ENCODE measurements at regions not wholly inside any gene's neighbourhood (a gene's known extent, or its start where the extent isn't known, plus 50 kb on each side); places are given as distances from the start of the nearest gene placed in this dataset.

- no peak overlapping the region for H4K12ac ChIP-seq (ENCODE audit: low read depth, low read length)
- H4K91ac ChIP-seq (ENCODE audit: low read depth, low read length) = no peak overlapping the region
- WGBS (ENCODE audit: extremely low coverage, insufficient coverage, insufficient read length) = no CpG with 5 or more reads among the region's 1 CpG
- peaks cover 2 to 5% of the 10 kb centered on the region in 2 experiments for H3K4me1 ChIP-seq (ENCODE audit: control insufficient read depth in 1 of 2, insufficient read depth in 2 of 2, low read length in 2 of 2)
- no peak overlapping the region for H2BK12ac ChIP-seq (ENCODE audit: low read length)
- H3K4me3 ChIP-seq (ENCODE audit: low read depth, low read length) = no peak overlapping the region
- no peaks in the 10 kb centered on the region for H3K79me2 ChIP-seq (ENCODE audit: control insufficient read depth, insufficient read depth, low read length, poor library complexity)
- no peak overlapping the region for H3K4me2 ChIP-seq (ENCODE audit: low read length)
- no peak overlapping the region for H3K4ac ChIP-seq (ENCODE audit: low read depth, low read length)
- no peaks in the 10 kb centered on the region for H3K79me1 ChIP-seq (ENCODE audit: low read length)
- H4K8ac ChIP-seq (ENCODE audit: low read depth, low read length) = no peak overlapping the region
- H2BK5ac ChIP-seq (ENCODE audit: low read depth, low read length, poor library complexity) = no peak overlapping the region
- H2AK5ac ChIP-seq (ENCODE audit: low read length) = no peak overlapping the region
- H3K14ac ChIP-seq (ENCODE audit: low read length) = no peak overlapping the region
- no peak overlapping the region for H2BK120ac ChIP-seq (ENCODE audit: insufficient read depth, low read length, poor library complexity)
- H3K36me3 ChIP-seq (ENCODE audit: control insufficient read depth in 1 of 2, insufficient read depth in 2 of 2, low read length in 2 of 2) = no peaks in the 10 kb centered on the region
- no peak overlapping the region for H3K23ac ChIP-seq (ENCODE audit: low read length)
- no peak overlapping the region for H3K27ac ChIP-seq (ENCODE audit: low read depth, low read length)
- no peaks in the 10 kb centered on the region for H3K9me3 ChIP-seq (ENCODE audit: insufficient read depth, low read depth, low read length)
- H3K27me3 ChIP-seq (ENCODE audit: insufficient read depth, low read length) = no peaks in the 10 kb centered on the region
- no peak overlapping the region for H3K18ac ChIP-seq (ENCODE audit: low read length)
- H3K9ac ChIP-seq (ENCODE audit: low read length) = no peak overlapping the region
- DNase-seq = no peak
- no peak overlapping the region for H2AFZ ChIP-seq (ENCODE audit: insufficient read depth, low read length, poor library complexity)
Measured at GRCh38 chr1:58977598-58977997, 193.8 kb upstream of the JUN start.

- H2AFZ ChIP-seq (ENCODE audit: insufficient read depth, low read length, poor library complexity) = no peak overlapping the region
Measured at GRCh38 chr1:58978096-58978495, 194.2 kb upstream of the JUN start.

GRCh38 chr1:58979086-58979485, 195.2 kb upstream of the JUN start:
- Histone ChIP-seq H3K4me2 (ENCODE audit: low read length) (no peak overlapping the region), H3K79me1 (ENCODE audit: low read length) (no peaks in the 10 kb centered on the region), H3K4me3 (ENCODE audit: low read depth, low read length) (no peak overlapping the region), H3K18ac (ENCODE audit: low read length) (no peak overlapping the region), H2BK5ac (ENCODE audit: low read depth, low read length, poor library complexity) (no peak overlapping the region), H3K9me3 (ENCODE audit: insufficient read depth, low read depth, low read length) (no peaks in the 10 kb centered on the region), H3K27me3 (ENCODE audit: insufficient read depth, low read length) (no peaks in the 10 kb centered on the region), H3K4ac (ENCODE audit: low read depth, low read length) (no peak overlapping the region), H3K4me1 (ENCODE audit: control insufficient read depth in 1 of 2, insufficient read depth in 2 of 2, low read length in 2 of 2) (peaks cover 2 to 4% of the 10 kb centered on the region in 2 experiments), H3K36me3 (ENCODE audit: control insufficient read depth in 1 of 2, insufficient read depth in 2 of 2, low read length in 2 of 2) (no peaks in the 10 kb centered on the region), H3K27ac (ENCODE audit: low read depth, low read length) (no peak overlapping the region), H3K9ac (ENCODE audit: low read length) (no peak overlapping the region), H3K23ac (ENCODE audit: low read length) (no peak overlapping the region), H4K8ac (ENCODE audit: low read depth, low read length) (no peak overlapping the region), H2BK120ac (ENCODE audit: insufficient read depth, low read length, poor library complexity) (no peak overlapping the region), H2BK12ac (ENCODE audit: low read length) (no peak overlapping the region), H3K14ac (ENCODE audit: low read length) (no peak overlapping the region), H2AK5ac (ENCODE audit: low read length) (no peak overlapping the region), H4K12ac (ENCODE audit: low read depth, low read length) (no peak overlapping the region), H2AFZ (ENCODE audit: insufficient read depth, low read length, poor library complexity) (no peak overlapping the region), H4K91ac (ENCODE audit: low read depth, low read length) (no peak overlapping the region), H3K79me2 (ENCODE audit: control insufficient read depth, insufficient read depth, low read length, poor library complexity) (no peaks in the 10 kb centered on the region)
- WGBS (ENCODE audit: extremely low coverage, insufficient coverage, insufficient read length) = no CpG with 5 or more reads among the region's 3 CpGs
- no peak for DNase-seq

More at GRCh38 chr1:58978096-58978495, 194.2 kb upstream of the JUN start:
- Histone ChIP-seq H2BK5ac (ENCODE audit: low read depth, low read length, poor library complexity) (no peak overlapping the region), H3K4ac (ENCODE audit: low read depth, low read length) (no peak overlapping the region), H3K4me2 (ENCODE audit: low read length) (no peak overlapping the region), H4K8ac (ENCODE audit: low read depth, low read length) (no peak overlapping the region), H2AK5ac (ENCODE audit: low read length) (no peak overlapping the region), H2BK120ac (ENCODE audit: insufficient read depth, low read length, poor library complexity) (no peak overlapping the region), H3K18ac (ENCODE audit: low read length) (no peak overlapping the region), H2BK12ac (ENCODE audit: low read length) (no peak overlapping the region), H3K4me3 (ENCODE audit: low read depth, low read length) (no peak overlapping the region), H3K9ac (ENCODE audit: low read length) (no peak overlapping the region), H4K12ac (ENCODE audit: low read depth, low read length) (no peak overlapping the region), H4K91ac (ENCODE audit: low read depth, low read length) (no peak overlapping the region), H3K27ac (ENCODE audit: low read depth, low read length) (no peak overlapping the region), H3K4me1 (ENCODE audit: control insufficient read depth in 1 of 2, insufficient read depth in 2 of 2, low read length in 2 of 2) (peaks cover 2 to 5% of the 10 kb centered on the region in 2 experiments), H3K14ac (ENCODE audit: low read length) (no peak overlapping the region), H3K36me3 (ENCODE audit: control insufficient read depth in 1 of 2, insufficient read depth in 2 of 2, low read length in 2 of 2) (no peaks in the 10 kb centered on the region), H3K9me3 (ENCODE audit: insufficient read depth, low read depth, low read length) (no peaks in the 10 kb centered on the region), H3K23ac (ENCODE audit: low read length) (no peak overlapping the region), H3K79me2 (ENCODE audit: control insufficient read depth, insufficient read depth, low read length, poor library complexity) (no peaks in the 10 kb centered on the region), H3K79me1 (ENCODE audit: low read length) (no peaks in the 10 kb centered on the region), H3K27me3 (ENCODE audit: insufficient read depth, low read length) (no peaks in the 10 kb centered on the region)
- no CpG with 5 or more reads among the region's 2 CpGs for WGBS (ENCODE audit: extremely low coverage, insufficient coverage, insufficient read length)
- no peak for DNase-seq

- Histone ChIP-seq H2BK12ac (ENCODE audit: low read length) (no peak overlapping the region), H3K27me3 (ENCODE audit: insufficient read depth, low read length) (no peaks in the 10 kb centered on the region), H2AFZ (ENCODE audit: insufficient read depth, low read length, poor library complexity) (no peak overlapping the region), H4K12ac (ENCODE audit: low read depth, low read length) (no peak overlapping the region), H3K9me3 (ENCODE audit: insufficient read depth, low read depth, low read length) (no peaks in the 10 kb centered on the region), H3K79me1 (ENCODE audit: low read length) (no peaks in the 10 kb centered on the region), H3K36me3 (ENCODE audit: control insufficient read depth in 1 of 2, insufficient read depth in 2 of 2, low read length in 2 of 2) (no peaks in the 10 kb centered on the region), H3K23ac (ENCODE audit: low read length) (no peak overlapping the region), H3K9ac (ENCODE audit: low read length) (no peak overlapping the region), H3K4me2 (ENCODE audit: low read length) (no peak overlapping the region), H3K27ac (ENCODE audit: low read depth, low read length) (no peak overlapping the region), H4K91ac (ENCODE audit: low read depth, low read length) (no peak overlapping the region), H3K4me3 (ENCODE audit: low read depth, low read length) (no peak overlapping the region), H2AK5ac (ENCODE audit: low read length) (no peak overlapping the region), H4K8ac (ENCODE audit: low read depth, low read length) (no peak overlapping the region), H3K18ac (ENCODE audit: low read length) (no peak overlapping the region), H3K14ac (ENCODE audit: low read length) (no peak overlapping the region), H3K4me1 (ENCODE audit: control insufficient read depth in 1 of 2, insufficient read depth in 2 of 2, low read length in 2 of 2) (peaks cover 2 to 3% of the 10 kb centered on the region in 2 experiments), H2BK5ac (ENCODE audit: low read depth, low read length, poor library complexity) (no peak overlapping the region), H3K4ac (ENCODE audit: low read depth, low read length) (no peak overlapping the region), H3K79me2 (ENCODE audit: control insufficient read depth, insufficient read depth, low read length, poor library complexity) (no peaks in the 10 kb centered on the region), H2BK120ac (ENCODE audit: insufficient read depth, low read length, poor library complexity) (no peak overlapping the region)
- DNase-seq = no peak
- no CpG with 5 or more reads among the region's 3 CpGs for WGBS (ENCODE audit: extremely low coverage, insufficient coverage, insufficient read length)
Measured at GRCh38 chr1:58979677-58980076, 195.8 kb upstream of the JUN start.

All from trophoblast cell (in vitro differentiated cells and primary cell).